ENCODE measurements at regions not wholly inside any gene's neighbourhood (a gene's known extent, or its start where the extent isn't known, plus 50 kb on each side); places are given as distances from the start of the nearest gene placed in this dataset.

DNA sequence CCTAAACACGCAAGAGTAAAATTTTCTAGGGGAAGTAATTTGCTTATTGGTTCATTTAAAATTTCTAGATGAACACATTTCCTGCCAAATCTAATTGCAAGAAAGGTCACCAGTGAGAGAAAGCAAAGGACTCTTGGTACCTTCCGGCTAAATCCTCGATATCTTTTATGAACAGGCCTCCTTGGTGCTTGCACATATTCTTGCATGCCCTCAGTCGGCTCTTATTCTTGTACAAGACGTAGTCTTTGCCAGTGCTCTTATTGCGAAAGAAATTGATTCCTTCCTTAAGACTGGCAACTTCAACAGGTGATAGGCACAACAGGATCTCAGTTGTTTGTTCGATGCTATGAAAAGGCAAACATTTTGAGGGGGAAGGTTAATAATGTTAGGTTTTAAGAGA lies 141.7 kb upstream of the CARMIL1 start:
- no peak for TF ChIP-seq CTCF (conservative IDR thresholded peaks at IDR 0.05 in 1 of 2, IDR thresholded peaks at IDR 0.05 in 1 of 2; ENCODE audit: low read depth in 1 of 2, low read length in 2 of 2)
- no peak for TF ChIP-seq EZH2 (IDR thresholded peaks at IDR 0.05; ENCODE audit: low read length, missing control alignments)

All from fibroblast of lung (primary cell).